Dermis microvascular lymphatic vessel endothelial cell (primary cell): ENCODE measurements at regions not wholly inside any gene's neighbourhood (a gene's known extent, or its start where the extent isn't known, plus 50 kb on each side); places are given as distances from the start of the nearest gene placed in this dataset.

Experiments
- DNase-seq, 2 donors: peaks; one replicate each; pipeline versions ENCODE4 v3.0.0 to v3.0.0-alpha.2; 2010; ENCODE audit warnings: low read depth in 2 of 2

GRCh38 chr6:138607478-138608433 is 108.5 kb upstream of the NHSL1 start:
- peak in 1 of 2 donors; percentile 51 for DNase-seq

- DNase-seq, result no peak
Measured at GRCh38 chr6:138608896-138609295, 109.6 kb upstream of the NHSL1 start.

- peak in 1 of 2 donors; percentile 23 for DNase-seq
Measured at GRCh38 chr6:138609801-138610430, 110.6 kb upstream of the NHSL1 start.

GRCh38 chr6:138610816-138611215 is 111.5 kb upstream of the NHSL1 start:
- DNase-seq, result no peak

GRCh38 chr6:138614151-138614550 is 114.9 kb upstream of the NHSL1 start:
- DNase-seq, result peak in 1 of 2 donors; percentile 7

- no peak for DNase-seq
Measured at GRCh38 chr6:138618168-138618567, 118.9 kb upstream of the NHSL1 start.

GRCh38 chr6:138620630-138621029 is 121.3 kb upstream of the NHSL1 start:
- DNase-seq, result no peak

- peak; percentile 73 to 79 for DNase-seq
Measured at GRCh38 chr6:138622967-138623366, 123.7 kb upstream of the NHSL1 start.

GRCh38 chr6:138631566-138631965 is 132.3 kb upstream of the NHSL1 start:
- DNase-seq, result no peak

- no peak for DNase-seq
Measured at GRCh38 chr6:138637822-138638221, 135.7 kb upstream of the CCDC28A start.

- no peak for DNase-seq
Measured at GRCh38 chr6:138638604-138639003, 135.0 kb upstream of the CCDC28A start.

GRCh38 chr6:138640028-138640427 is 133.5 kb upstream of the CCDC28A start:
- no peak for DNase-seq

GRCh38 chr6:138643210-138643609 is 130.4 kb upstream of the CCDC28A start:
- no peak for DNase-seq

GRCh38 chr6:138645976-138646640 is 127.5 kb upstream of the CCDC28A start:
- no peak for DNase-seq

GRCh38 chr6:138647006-138647405 is 126.6 kb upstream of the CCDC28A start:
- DNase-seq, result peak; percentile 38 to 65

- no peak for DNase-seq
Measured at GRCh38 chr6:138648127-138648526, 125.4 kb upstream of the CCDC28A start.

- DNase-seq, result no peak
Measured at GRCh38 chr6:138651491-138651890, 122.1 kb upstream of the CCDC28A start.

- DNase-seq, result no peak
Measured at GRCh38 chr6:138652824-138653223, 120.7 kb upstream of the CCDC28A start.

- no peak for DNase-seq
Measured at GRCh38 chr6:138653435-138653834, 120.1 kb upstream of the CCDC28A start.

- peak; percentile 63 to 86 for DNase-seq
Measured at GRCh38 chr6:138654715-138655634, 118.6 kb upstream of the CCDC28A start.

GRCh38 chr6:138655828-138656227 is 117.7 kb upstream of the CCDC28A start:
- no peak for DNase-seq
